K562 (cell line): ENCODE measurements at regions not wholly inside any gene's neighbourhood (a gene's known extent, or its start where the extent isn't known, plus 50 kb on each side); places are given as distances from the start of the nearest gene placed in this dataset.

Experiments used
- C11orf30 ChIP-seq: fragments of 450-650 bp; IDR thresholded peaks from 2 replicates; pipeline ENCODE4 v1.6.1; 2016; ENCODE audit warnings: low read depth, mild to moderate bottlenecking
- COPS2 ChIP-seq: fragments of 450-650 bp; conservative IDR thresholded peaks from 2 replicates; pipeline ENCODE4 v1.6.1; 2016; ENCODE audit warnings: mild to moderate bottlenecking, moderate library complexity
- DIDO1 ChIP-seq: fragments of 450-650 bp; IDR thresholded peaks from 2 replicates; pipeline ENCODE4 v1.6.1; 2016; ENCODE audit warnings: low read depth, missing biosample characterization, missing genetic modification characterization
- ESRRA ChIP-seq: fragments of 450-650 bp; IDR thresholded peaks from 2 replicates; pipeline ENCODE4 v1.6.1; 2014; ENCODE audit warnings: low read depth, mild to moderate bottlenecking, moderate library complexity, borderline replicate concordance
- HMG20B ChIP-seq: fragments of 250-450 bp; sonication (Bioruptor Pico); IDR thresholded peaks from 2 replicates; pipeline ENCODE4 v1.5.0; 2021; ENCODE audit warnings: mild to moderate bottlenecking
- MAFG ChIP-seq: fragments of 450-650 bp; conservative IDR thresholded peaks from 2 replicates; pipeline ENCODE4 v1.6.1; 2016; ENCODE audit warnings: missing genetic modification characterization, missing compliant biosample characterization
- NFXL1 ChIP-seq: fragments of 450-650 bp; formaldehyde crosslinking; IDR thresholded peaks from 2 replicates; pipeline ENCODE4 v1.4.0; 2021; ENCODE audit warnings: mild to moderate bottlenecking
- NR2C2 ChIP-seq, 2 experiments: fragments of 200-800 bp in 1 of 2; sonication (Bioruptor generic) in 1 of 2; sonication (generic) in 1 of 2; formaldehyde crosslinking in 1 of 2; IDR thresholded peaks; 2 replicates each; pipeline versions ENCODE4 v1.6.1 to v1.8.0; 2016 to 2022; ENCODE audit warnings: mild to moderate bottlenecking in 1 of 2, missing compliant biosample characterization in 1 of 2, missing genetic modification characterization in 1 of 2, missing genetic modification reagents in 1 of 2
- NR3C1 ChIP-seq: sonication (generic); formaldehyde crosslinking; IDR thresholded peaks from 2 replicates; pipeline ENCODE4 v1.8.1; 2022; ENCODE audit warnings: missing genetic modification reagents
- PHB ChIP-seq: fragments of 250-450 bp; sonication (Bioruptor Pico); IDR thresholded peaks from 2 replicates; pipeline ENCODE4 v1.5.0; 2021
- PHB2 ChIP-seq: fragments of 450-650 bp; IDR thresholded peaks from 2 replicates; pipeline ENCODE4 v1.6.1; 2017; ENCODE audit warnings: low read depth
- PPARD ChIP-seq: fragments of 250-450 bp; sonication (Bioruptor Pico); IDR thresholded peaks from 2 replicates; pipeline ENCODE4 v1.8.0; 2022; ENCODE audit warnings: inconsistent platforms, mild to moderate bottlenecking, moderate library complexity
- PTBP1 ChIP-seq: fragments of 200-400 bp; formaldehyde crosslinking; IDR thresholded peaks from 2 replicates; pipeline ENCODE4 v1.6.1; 2017; ENCODE audit warnings: low read depth, low read length
- RBBP5 ChIP-seq: fragments of 200-600 bp; sonication (generic); IDR thresholded peaks from 2 replicates; pipeline ENCODE4 v1.6.1; 2012; ENCODE audit warnings: borderline replicate concordance, mild to moderate bottlenecking, low read length, control low read depth, inconsistent platforms; ENCODE audit not compliant: insufficient read depth, poor library complexity, severe bottlenecking
- U2AF2 ChIP-seq: fragments of 200-400 bp; formaldehyde crosslinking; optimal IDR thresholded peaks from 2 replicates; pipeline ENCODE3; 2017; ENCODE audit warnings: low read depth, mild to moderate bottlenecking, low read length
- ZNF140 ChIP-seq: fragments of 250-450 bp; sonication (Bioruptor Pico); IDR thresholded peaks from 2 replicates; pipeline ENCODE4 v1.8.0; 2021; ENCODE audit warnings: moderate library complexity, mild to moderate bottlenecking, inconsistent platforms
- ZNF695 ChIP-seq: fragments of 450-650 bp; formaldehyde crosslinking; IDR thresholded peaks from 2 replicates; pipeline ENCODE4 v1.4.0; 2020; ENCODE audit warnings: mild to moderate bottlenecking, moderate library complexity
- ZNF75A ChIP-seq: fragments of 450-650 bp; formaldehyde crosslinking; IDR thresholded peaks from 2 replicates; pipeline ENCODE4 v1.4.0; 2020; ENCODE audit warnings: mild to moderate bottlenecking
- TF ChIP-seq, protein P1 (sequence below): fragments of 450-650 bp; IDR thresholded peaks from 2 replicates; pipeline ENCODE4 v1.6.1; 2016; ENCODE audit warnings: low read depth, mild to moderate bottlenecking, moderate library complexity
- TF ChIP-seq, protein P2 (sequence below), 2 experiments: fragments of 450-650 bp; IDR thresholded peaks; 2 replicates each; pipeline ENCODE4 v1.6.1; 2018; ENCODE audit warnings: mild to moderate bottlenecking in 2 of 2, low read depth in 1 of 2; ENCODE audit not compliant: partially characterized antibody in 2 of 2
- TF ChIP-seq, protein P3 (sequence below): fragments of 450-650 bp; formaldehyde crosslinking; IDR thresholded peaks from 2 replicates; pipeline ENCODE4 v1.4.0; 2022; ENCODE audit warnings: missing genetic modification characterization

DNA sequence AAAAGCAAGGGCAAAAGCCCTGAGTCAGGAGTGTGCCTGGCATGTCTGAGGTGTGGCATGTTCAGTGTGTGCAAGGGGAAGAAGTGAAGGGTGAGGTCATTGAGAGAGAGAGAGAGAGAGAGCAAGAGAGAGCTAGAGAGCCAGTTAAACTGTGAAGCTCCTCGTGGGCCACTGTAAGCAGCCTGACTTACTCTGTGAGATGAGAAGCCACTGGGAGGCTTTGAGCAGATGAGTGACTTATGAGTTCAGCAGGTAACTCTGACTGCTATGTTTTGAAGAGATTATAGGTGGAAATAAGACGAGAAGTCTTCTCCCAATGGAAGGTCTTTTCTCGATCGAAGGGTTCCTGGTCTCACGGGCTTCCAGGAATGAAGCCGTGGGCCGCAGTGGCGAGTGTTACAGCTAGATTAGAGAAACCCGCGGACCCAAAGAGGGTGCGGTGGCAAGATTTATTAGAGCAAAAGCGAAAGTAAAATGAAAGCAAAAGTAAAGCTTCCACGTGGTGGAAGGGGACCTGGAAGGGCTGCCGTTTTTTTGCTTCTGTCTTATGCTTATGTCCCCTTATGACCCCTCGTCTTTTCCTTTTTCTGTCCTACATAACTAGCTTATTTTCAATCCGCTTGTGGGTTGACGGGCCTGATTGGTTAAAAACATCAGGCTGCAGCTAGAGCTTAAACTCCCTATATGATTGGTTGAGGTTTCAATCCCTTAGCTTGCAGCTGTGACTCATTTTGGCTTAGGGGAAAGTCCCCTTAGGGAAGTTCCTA, 323.1 kb upstream of the FAM78B start (continued):
- TF ChIP-seq, protein P1, sequence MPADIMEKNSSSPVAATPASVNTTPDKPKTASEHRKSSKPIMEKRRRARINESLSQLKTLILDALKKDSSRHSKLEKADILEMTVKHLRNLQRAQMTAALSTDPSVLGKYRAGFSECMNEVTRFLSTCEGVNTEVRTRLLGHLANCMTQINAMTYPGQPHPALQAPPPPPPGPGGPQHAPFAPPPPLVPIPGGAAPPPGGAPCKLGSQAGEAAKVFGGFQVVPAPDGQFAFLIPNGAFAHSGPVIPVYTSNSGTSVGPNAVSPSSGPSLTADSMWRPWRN = 0 out of 2 replicates have a peak, but pooled peaks have one; percentile 50
- no peak for TF ChIP-seq NR3C1 (CRISPR knock-in tag)
- no peak for TF ChIP-seq U2AF2
- TF ChIP-seq, protein P2, sequence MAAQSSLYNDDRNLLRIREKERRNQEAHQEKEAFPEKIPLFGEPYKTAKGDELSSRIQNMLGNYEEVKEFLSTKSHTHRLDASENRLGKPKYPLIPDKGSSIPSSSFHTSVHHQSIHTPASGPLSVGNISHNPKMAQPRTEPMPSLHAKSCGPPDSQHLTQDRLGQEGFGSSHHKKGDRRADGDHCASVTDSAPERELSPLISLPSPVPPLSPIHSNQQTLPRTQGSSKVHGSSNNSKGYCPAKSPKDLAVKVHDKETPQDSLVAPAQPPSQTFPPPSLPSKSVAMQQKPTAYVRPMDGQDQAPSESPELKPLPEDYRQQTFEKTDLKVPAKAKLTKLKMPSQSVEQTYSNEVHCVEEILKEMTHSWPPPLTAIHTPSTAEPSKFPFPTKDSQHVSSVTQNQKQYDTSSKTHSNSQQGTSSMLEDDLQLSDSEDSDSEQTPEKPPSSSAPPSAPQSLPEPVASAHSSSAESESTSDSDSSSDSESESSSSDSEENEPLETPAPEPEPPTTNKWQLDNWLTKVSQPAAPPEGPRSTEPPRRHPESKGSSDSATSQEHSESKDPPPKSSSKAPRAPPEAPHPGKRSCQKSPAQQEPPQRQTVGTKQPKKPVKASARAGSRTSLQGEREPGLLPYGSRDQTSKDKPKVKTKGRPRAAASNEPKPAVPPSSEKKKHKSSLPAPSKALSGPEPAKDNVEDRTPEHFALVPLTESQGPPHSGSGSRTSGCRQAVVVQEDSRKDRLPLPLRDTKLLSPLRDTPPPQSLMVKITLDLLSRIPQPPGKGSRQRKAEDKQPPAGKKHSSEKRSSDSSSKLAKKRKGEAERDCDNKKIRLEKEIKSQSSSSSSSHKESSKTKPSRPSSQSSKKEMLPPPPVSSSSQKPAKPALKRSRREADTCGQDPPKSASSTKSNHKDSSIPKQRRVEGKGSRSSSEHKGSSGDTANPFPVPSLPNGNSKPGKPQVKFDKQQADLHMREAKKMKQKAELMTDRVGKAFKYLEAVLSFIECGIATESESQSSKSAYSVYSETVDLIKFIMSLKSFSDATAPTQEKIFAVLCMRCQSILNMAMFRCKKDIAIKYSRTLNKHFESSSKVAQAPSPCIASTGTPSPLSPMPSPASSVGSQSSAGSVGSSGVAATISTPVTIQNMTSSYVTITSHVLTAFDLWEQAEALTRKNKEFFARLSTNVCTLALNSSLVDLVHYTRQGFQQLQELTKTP (IDR thresholded peaks at IDR 0.05; ENCODE audit: low read depth in 1 of 2, partially characterized antibody in 2 of 2) = peak in 1 of 2 experiments; percentile 29
- peak; percentile 42; the same call in 1 of the 2 replicates for TF ChIP-seq DIDO1 (tag)
- TF ChIP-seq, protein P3, sequence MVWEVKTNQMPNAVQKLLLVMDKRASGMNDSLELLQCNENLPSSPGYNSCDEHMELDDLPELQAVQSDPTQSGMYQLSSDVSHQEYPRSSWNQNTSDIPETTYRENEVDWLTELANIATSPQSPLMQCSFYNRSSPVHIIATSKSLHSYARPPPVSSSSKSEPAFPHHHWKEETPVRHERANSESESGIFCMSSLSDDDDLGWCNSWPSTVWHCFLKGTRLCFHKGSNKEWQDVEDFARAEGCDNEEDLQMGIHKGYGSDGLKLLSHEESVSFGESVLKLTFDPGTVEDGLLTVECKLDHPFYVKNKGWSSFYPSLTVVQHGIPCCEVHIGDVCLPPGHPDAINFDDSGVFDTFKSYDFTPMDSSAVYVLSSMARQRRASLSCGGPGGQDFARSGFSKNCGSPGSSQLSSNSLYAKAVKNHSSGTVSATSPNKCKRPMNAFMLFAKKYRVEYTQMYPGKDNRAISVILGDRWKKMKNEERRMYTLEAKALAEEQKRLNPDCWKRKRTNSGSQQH (CRISPR knock-in tag) = peak; percentile 68; the same call in 1 of the 2 replicates
- TF ChIP-seq PHB (CRISPR knock-in tag) = no peak
- peak; percentile 78 for TF ChIP-seq C11orf30
- no peak for TF ChIP-seq NFXL1
- no peak for TF ChIP-seq ZNF75A (CRISPR knock-in tag)
- TF ChIP-seq ZNF695 (CRISPR knock-in tag) = no peak
- TF ChIP-seq PHB2 = no peak
- TF ChIP-seq ESRRA = 0 out of 2 replicates have a peak, but pooled peaks have one; percentile 28
- no peak for TF ChIP-seq PTBP1
- TF ChIP-seq PPARD = no peak
- TF ChIP-seq HMG20B = no peak
- TF ChIP-seq ZNF140 (CRISPR knock-in tag) = no peak
- no peak for TF ChIP-seq RBBP5
- TF ChIP-seq NR2C2 (CRISPR knock-in tag; IDR thresholded peaks at IDR 0.05) = no peak
- TF ChIP-seq NR2C2 (tag; IDR thresholded peaks at IDR 0.05) = peak; percentile 73
- peak; percentile 58 for TF ChIP-seq MAFG (tag)
- no peak for TF ChIP-seq COPS2
